ENCODE measurements at regions not wholly inside any gene's neighbourhood (a gene's known extent, or its start where the extent isn't known, plus 50 kb on each side); places are given as distances from the start of the nearest gene placed in this dataset.

- Histone ChIP-seq H3K27me3 (ENCODE audit: low read length) (no peaks in the 10 kb centered on the region), H3K4me1 (ENCODE audit: insufficient read depth, low read length) (peaks cover 9% of the 10 kb centered on the region; the same call in 1 of the 2 replicates), H2AFZ (ENCODE audit: low read length) (no peak overlapping the region), H4K20me1 (ENCODE audit: low read length) (no peaks in the 10 kb centered on the region), H3K4me2 (ENCODE audit: low read length) (no peak overlapping the region), H3K27ac (ENCODE audit: low read length) (no peak overlapping the region), H3K9ac (ENCODE audit: low read length) (no peak overlapping the region), H3K9me2 (replicated peaks; ENCODE audit: low read length) (no peaks in the 10 kb centered on the region), H3K9me3 (ENCODE audit: low read length) (no peaks in the 10 kb centered on the region), H3F3A (ENCODE audit: low read length, unreplicated experiment) (no peaks in the 10 kb centered on the region), H3K4me3 (ENCODE audit: low read length) (no peak overlapping the region), H3K36me3 (ENCODE audit: low read depth, low read length) (no peaks in the 10 kb centered on the region), H3K79me2 (ENCODE audit: low read length) (no peaks in the 10 kb centered on the region)
- intact Hi-C loops (cut with micrococcal nuclease) = no loop called here
- DNase-seq = no peak
- BruUV-seq (replicated peaks) = no TSS peak
- ATAC-seq = no peak
- no peak for TF ChIP-seq EZH2 (IDR thresholded peaks at IDR 0.05; ENCODE audit: low read length, unreplicated experiment)
- TF ChIP-seq EZH2phosphoT487 (IDR thresholded peaks at IDR 0.05; ENCODE audit: borderline replicate concordance, low read length) = no peak
- no peak for TF ChIP-seq CTCF (conservative IDR thresholded peaks at IDR 0.05; ENCODE audit: low read depth, low read length)
- CTCF ChIA-PET = no interaction called here
- POLR2A ChIA-PET (ENCODE audit: unreplicated experiment) = no interaction called here
Observed at GRCh38 chr10:89937494-89937893, 236.1 kb downstream of the KIF20B start.

- Histone ChIP-seq H3K27me3 (ENCODE audit: low read length) (no peaks in the 10 kb centered on the region), H4K20me1 (ENCODE audit: low read length) (no peaks in the 10 kb centered on the region), H3F3A (ENCODE audit: low read length, unreplicated experiment) (no peaks in the 10 kb centered on the region), H3K27ac (ENCODE audit: low read length) (no peak overlapping the region), H3K36me3 (ENCODE audit: low read depth, low read length) (no peaks in the 10 kb centered on the region), H3K4me2 (ENCODE audit: low read length) (no peak overlapping the region), H3K9me3 (ENCODE audit: low read length) (no peaks in the 10 kb centered on the region), H3K79me2 (ENCODE audit: low read length) (no peaks in the 10 kb centered on the region), H3K9me2 (replicated peaks; ENCODE audit: low read length) (no peaks in the 10 kb centered on the region), H2AFZ (ENCODE audit: low read length) (no peak overlapping the region), H3K9ac (ENCODE audit: low read length) (no peak overlapping the region), H3K4me1 (ENCODE audit: insufficient read depth, low read length) (peaks cover 9% of the 10 kb centered on the region; the same call in 1 of the 2 replicates), H3K4me3 (ENCODE audit: low read length) (no peak overlapping the region)
- no TSS peak for BruUV-seq (replicated peaks)
- POLR2A ChIA-PET (ENCODE audit: unreplicated experiment) = no interaction called here
- no peak for TF ChIP-seq EZH2phosphoT487 (IDR thresholded peaks at IDR 0.05; ENCODE audit: borderline replicate concordance, low read length)
- no peak for TF ChIP-seq CTCF (conservative IDR thresholded peaks at IDR 0.05; ENCODE audit: low read depth, low read length)
- TF ChIP-seq EZH2 (IDR thresholded peaks at IDR 0.05; ENCODE audit: low read length, unreplicated experiment) = no peak
- CTCF ChIA-PET = no interaction called here
- DNase-seq = no peak
- intact Hi-C loops (cut with micrococcal nuclease) = no loop called here
- ATAC-seq = no peak
Observed at GRCh38 chr10:89940076-89940475, 238.7 kb downstream of the KIF20B start.

- H3K4me1 ChIP-seq (ENCODE audit: insufficient read depth, low read length) = peaks cover 9% of the 10 kb centered on the region; the same call in 1 of the 2 replicates
- H3K4me3 ChIP-seq (ENCODE audit: low read length) = no peak overlapping the region
- H3K27me3 ChIP-seq (ENCODE audit: low read length) = no peaks in the 10 kb centered on the region
- no peaks in the 10 kb centered on the region for H3K36me3 ChIP-seq (ENCODE audit: low read depth, low read length)
- no peaks in the 10 kb centered on the region for H4K20me1 ChIP-seq (ENCODE audit: low read length)
- no peaks in the 10 kb centered on the region for H3K9me2 ChIP-seq (replicated peaks; ENCODE audit: low read length)
- TF ChIP-seq EZH2 (IDR thresholded peaks at IDR 0.05; ENCODE audit: low read length, unreplicated experiment) = no peak
- TF ChIP-seq EZH2phosphoT487 (IDR thresholded peaks at IDR 0.05; ENCODE audit: borderline replicate concordance, low read length) = no peak
- no peak for TF ChIP-seq CTCF (conservative IDR thresholded peaks at IDR 0.05; ENCODE audit: low read depth, low read length)
- H3K79me2 ChIP-seq (ENCODE audit: low read length) = no peaks in the 10 kb centered on the region
- BruUV-seq (replicated peaks) = no TSS peak
- no peak overlapping the region for H2AFZ ChIP-seq (ENCODE audit: low read length)
- intact Hi-C loops (cut with micrococcal nuclease) = no loop called here
- CTCF ChIA-PET = no interaction called here
- POLR2A ChIA-PET (ENCODE audit: unreplicated experiment) = no interaction called here
- ATAC-seq (no peak), DNase-seq (no peak)
- H3K9ac ChIP-seq (ENCODE audit: low read length) = no peak overlapping the region
- no peaks in the 10 kb centered on the region for H3K9me3 ChIP-seq (ENCODE audit: low read length)
- H3K4me2 ChIP-seq (ENCODE audit: low read length) = no peak overlapping the region
- no peak overlapping the region for H3K27ac ChIP-seq (ENCODE audit: low read length)
- no peaks in the 10 kb centered on the region for H3F3A ChIP-seq (ENCODE audit: low read length, unreplicated experiment)
Observed at GRCh38 chr10:89942217-89942616, 240.8 kb downstream of the KIF20B start.
